Neuronal stem cell (in vitro differentiated cells): ENCODE measurements at regions not wholly inside any gene's neighbourhood (a gene's known extent, or its start where the extent isn't known, plus 50 kb on each side); places are given as distances from the start of the nearest gene placed in this dataset.

ENCODE experiments used
- DNase-seq: peaks from one replicate; pipeline ENCODE4 v3.0.0-alpha.2; 2013; ENCODE audit warnings: low spot score
- H2AFZ ChIP-seq: one replicate; pipeline ENCODE4 v1.6.1; 2013; ENCODE audit warnings: mild to moderate bottlenecking, low read length, inconsistent platforms
- H2AK5ac ChIP-seq: 2 replicates; pipeline ENCODE4 v1.6.1; 2013; ENCODE audit warnings: low read depth, mild to moderate bottlenecking, inconsistent platforms, low read length, moderate library complexity, mixed read lengths
- H2BK120ac ChIP-seq: 2 replicates; pipeline ENCODE4 v1.6.1; 2013; ENCODE audit warnings: low read depth, mild to moderate bottlenecking, inconsistent platforms, low read length, moderate library complexity, mixed read lengths
- H2BK12ac ChIP-seq: one replicate; pipeline ENCODE4 v1.6.1; 2013; ENCODE audit warnings: low read length, inconsistent platforms
- H2BK15ac ChIP-seq: 2 replicates; pipeline ENCODE4 v1.6.1; 2013; ENCODE audit warnings: mild to moderate bottlenecking, low read length, inconsistent platforms, mixed read lengths
- H2BK5ac ChIP-seq: one replicate; pipeline ENCODE4 v1.6.1; 2013; ENCODE audit warnings: inconsistent platforms, mild to moderate bottlenecking, low read length, moderate library complexity
- H3K14ac ChIP-seq: one replicate; pipeline ENCODE4 v1.6.1; 2013; ENCODE audit warnings: low read length, inconsistent platforms
- H3K18ac ChIP-seq: 2 replicates; pipeline ENCODE4 v1.6.1; 2013; ENCODE audit warnings: low read length, inconsistent platforms
- H3K23ac ChIP-seq: 2 replicates; pipeline ENCODE4 v1.6.1; 2013; ENCODE audit warnings: low read depth, mild to moderate bottlenecking, mixed read lengths, low read length, inconsistent platforms; ENCODE audit not compliant: poor library complexity
- H3K27ac ChIP-seq: replicated peaks from 3 replicates; pipeline ENCODE4 v1.5.1; 2013; ENCODE audit warnings: low read length, inconsistent platforms
- H3K27me3 ChIP-seq, 3 experiments: 2 replicates each; pipeline ENCODE4 v1.6.1; 2013; ENCODE audit warnings: low read length in 3 of 3, mild to moderate bottlenecking in 2 of 3, inconsistent platforms in 1 of 3, low read depth in 1 of 3, mixed read lengths in 1 of 3, moderate library complexity in 1 of 3; ENCODE audit not compliant: control insufficient read depth in 3 of 3, insufficient read depth in 3 of 3
- H3K36me3 ChIP-seq, 2 donors: replicated peaks in 1 of 2; 2 replicates each; pipeline ENCODE4 v1.6.1; 2013; ENCODE audit warnings: low read length in 2 of 2; ENCODE audit not compliant: control insufficient read depth in 2 of 2, insufficient read depth in 2 of 2
- H3K4ac ChIP-seq: 2 replicates; pipeline ENCODE4 v1.6.1; 2013; ENCODE audit warnings: inconsistent platforms, mild to moderate bottlenecking, low read length, moderate library complexity
- H3K4me1 ChIP-seq, 2 donors: 1 replicate in 1 of 2; 2 replicates in 1 of 2; pipeline ENCODE4 v1.6.1; 2013; ENCODE audit warnings: low read length in 2 of 2, low read depth in 1 of 2; ENCODE audit not compliant: control insufficient read depth in 2 of 2, insufficient read depth in 1 of 2
- H3K4me2 ChIP-seq: one replicate; pipeline ENCODE4 v1.6.1; 2013; ENCODE audit warnings: mild to moderate bottlenecking, low read length, inconsistent platforms; ENCODE audit not compliant: insufficient read depth, poor library complexity, severe bottlenecking
- H3K4me3 ChIP-seq, 2 donors: 2 replicates each; pipeline ENCODE4 v1.5.1; 2013; ENCODE audit warnings: low read length in 2 of 2, mild to moderate bottlenecking in 2 of 2, inconsistent platforms in 1 of 2, moderate library complexity in 1 of 2
- H3K79me1 ChIP-seq: one replicate; pipeline ENCODE4 v1.6.1; 2013; ENCODE audit warnings: low read depth, mild to moderate bottlenecking, inconsistent platforms, low read length, moderate library complexity
- H3K9ac ChIP-seq: one replicate; pipeline ENCODE4 v1.6.1; 2013; ENCODE audit warnings: mild to moderate bottlenecking, low read depth, low read length, inconsistent platforms; ENCODE audit not compliant: poor library complexity
- H3K9me3 ChIP-seq, 2 donors: replicated peaks in 1 of 2; 2 replicates each; pipeline versions ENCODE3 to v1.6.1; 2013; ENCODE audit warnings: low read length in 2 of 2, mild to moderate bottlenecking in 2 of 2, inconsistent platforms in 1 of 2, low read depth in 1 of 2, mixed read lengths in 1 of 2, moderate library complexity in 1 of 2; ENCODE audit not compliant: control insufficient read depth in 2 of 2, insufficient read depth in 1 of 2
- H4K8ac ChIP-seq: one replicate; pipeline ENCODE4 v1.6.1; 2013; ENCODE audit warnings: low read depth, mild to moderate bottlenecking, inconsistent platforms, low read length, moderate library complexity
- H4K91ac ChIP-seq: one replicate; pipeline ENCODE4 v1.6.1; 2013; ENCODE audit warnings: low read length, low read depth, mild to moderate bottlenecking, inconsistent platforms; ENCODE audit not compliant: poor library complexity
- WGBS, 2 donors: extraction: QIAGEN DNeasy Blood & Tissue Kit; methylation state at CpG; one replicate each; pipeline ENCODE4 v1.1.7; 2013; ENCODE audit warnings: missing lambda C conversion rate in 2 of 2, mixed read lengths in 1 of 2; ENCODE audit not compliant: insufficient read length in 2 of 2, insufficient replicate concordance in 1 of 2; ENCODE audit errors: extremely low coverage in 2 of 2; 5-methylcytosine and 5-hydroxymethylcytosine counted together

DNA sequence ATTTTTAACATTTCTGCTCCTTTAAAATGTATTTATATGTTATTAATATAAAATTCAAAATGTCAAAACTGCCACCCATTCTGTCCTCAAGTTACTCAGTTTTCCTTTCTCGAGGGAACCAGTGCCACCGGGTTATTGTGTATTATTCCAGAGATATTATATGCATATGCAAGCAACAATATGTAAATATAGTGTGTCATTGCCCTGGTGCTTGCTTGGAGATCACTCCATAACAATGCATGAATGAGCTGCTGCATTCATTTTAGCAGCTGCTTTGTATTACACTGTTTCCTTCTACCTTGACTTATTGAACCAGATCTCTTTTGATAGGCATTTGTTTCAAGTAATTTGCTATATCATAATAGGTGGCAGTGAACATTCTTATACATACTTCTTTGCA, 509.1 kb downstream of the MCTP2 start:
- no peaks in the 10 kb centered on the region for H3K9me3 ChIP-seq
- no peak overlapping the region for H2BK5ac ChIP-seq
- no peak overlapping the region for H2BK120ac ChIP-seq
- H3K4me3 ChIP-seq: no peak overlapping the region
- H4K8ac ChIP-seq: no peak overlapping the region
- no peak overlapping the region for H2BK15ac ChIP-seq
- H3K4ac ChIP-seq: no peak overlapping the region
- no CpG with 5 or more reads among the region's 2 CpGs for WGBS, 2 donors
- no peak overlapping the region for H3K14ac ChIP-seq
- no peaks in the 10 kb centered on the region for H3K27me3 ChIP-seq
- no peak overlapping the region for H4K91ac ChIP-seq
- H3K18ac ChIP-seq: no peak overlapping the region
- H2AFZ ChIP-seq: no peak overlapping the region
- H3K27ac ChIP-seq: no peak overlapping the region
- H2BK12ac ChIP-seq: no peak overlapping the region
- H3K9ac ChIP-seq: no peak overlapping the region
- H3K4me1 ChIP-seq: peaks cover 0 to 9% of the 10 kb centered on the region in 2 donors
- no peak overlapping the region for H3K23ac ChIP-seq
- no peak overlapping the region for H2AK5ac ChIP-seq
- no peak overlapping the region for H3K4me2 ChIP-seq
- DNase-seq: no peak
- no peaks in the 10 kb centered on the region for H3K36me3 ChIP-seq
- no peaks in the 10 kb centered on the region for H3K79me1 ChIP-seq

DNA sequence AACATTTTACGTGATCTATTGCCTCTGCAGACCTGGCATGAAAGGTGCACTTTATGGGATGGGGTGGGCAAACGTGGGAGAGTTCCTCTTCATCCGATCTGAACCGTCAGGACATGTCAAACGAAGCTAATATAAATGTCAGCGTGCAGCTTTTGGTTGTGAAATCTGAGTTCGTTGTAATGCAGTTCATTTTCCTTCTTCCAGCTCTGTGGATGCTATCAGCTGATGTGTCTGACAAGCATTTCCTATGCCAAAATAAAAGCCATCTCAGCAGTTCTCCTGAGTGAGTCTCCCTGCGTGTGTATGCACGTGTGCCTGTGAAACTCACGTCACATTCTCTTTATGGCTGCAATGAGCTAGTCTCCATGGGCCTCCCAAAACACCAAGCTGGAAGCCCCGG, 512.3 kb downstream of the MCTP2 start:
- no peak for DNase-seq
- Histone ChIP-seq H3K9ac (no peak overlapping the region), H3K18ac (no peak overlapping the region), H3K4me2 (no peak overlapping the region), H3K9me3 (no peaks in the 10 kb centered on the region), H3K4me1 (peaks cover 14 to 15% of the 10 kb centered on the region in 2 donors), H2AK5ac (no peak overlapping the region), H2BK15ac (no peak overlapping the region), H2BK120ac (no peak overlapping the region), H3K27ac (no peak overlapping the region), H2BK5ac (no peak overlapping the region), H3K79me1 (no peaks in the 10 kb centered on the region), H4K91ac (no peak overlapping the region), H3K4me3 (no peak overlapping the region), H2BK12ac (no peak overlapping the region), H3K23ac (no peak overlapping the region), H3K36me3 (no peaks in the 10 kb centered on the region), H2AFZ (no peak overlapping the region), H3K14ac (no peak overlapping the region), H4K8ac (no peak overlapping the region), H3K4ac (no peak overlapping the region), H3K27me3 (no peaks in the 10 kb centered on the region)
- WGBS, 2 donors: no CpG with 5 or more reads among the region's 11 CpGs

DNA sequence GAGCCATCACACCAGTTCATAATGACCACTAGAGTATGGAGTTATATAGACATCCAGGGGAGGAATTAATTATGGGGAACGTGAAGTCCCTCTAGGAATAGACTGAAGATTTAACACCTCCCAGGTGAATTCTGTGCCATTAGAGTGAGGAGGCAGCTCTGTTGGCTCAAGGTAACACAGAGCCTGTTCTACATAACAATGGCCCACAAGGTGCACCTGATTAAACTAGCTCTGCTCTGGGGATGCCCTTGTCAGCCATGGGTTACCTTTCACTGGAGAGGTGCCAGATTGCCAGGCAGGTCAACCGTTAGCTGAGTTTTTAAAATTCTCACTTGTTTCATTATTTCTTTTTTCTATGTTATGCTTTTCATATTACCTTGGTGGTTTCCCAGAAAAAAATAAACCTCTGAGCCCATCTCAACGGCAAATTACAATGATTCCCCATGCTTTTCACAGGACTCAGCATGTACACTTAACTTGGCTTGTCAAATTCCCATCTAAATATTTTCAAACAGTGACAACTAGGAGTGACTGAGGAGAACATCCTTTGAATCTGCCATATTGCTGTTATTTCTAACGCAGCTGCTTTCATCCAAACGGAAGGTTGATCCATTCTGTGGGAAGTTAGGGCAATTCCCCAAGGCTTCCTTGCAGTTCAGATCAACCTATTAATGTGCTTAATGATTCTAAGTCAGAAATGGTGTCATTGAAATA, 512.9 kb downstream of the MCTP2 start:
- no peak overlapping the region for H2AK5ac ChIP-seq
- no peaks in the 10 kb centered on the region for H3K9me3 ChIP-seq
- H3K4me3 ChIP-seq: no peak overlapping the region
- H3K27ac ChIP-seq: no peak overlapping the region
- H2BK15ac ChIP-seq: no peak overlapping the region
- no peak overlapping the region for H2BK12ac ChIP-seq
- H3K36me3 ChIP-seq: no peaks in the 10 kb centered on the region
- no peak overlapping the region for H4K91ac ChIP-seq
- no peak overlapping the region for H4K8ac ChIP-seq
- H2BK120ac ChIP-seq: no peak overlapping the region
- no peak overlapping the region for H2AFZ ChIP-seq
- H3K4me1 ChIP-seq: peaks cover 14 to 16% of the 10 kb centered on the region in 2 donors
- no peaks in the 10 kb centered on the region for H3K79me1 ChIP-seq
- WGBS, 2 donors: no CpG with 5 or more reads among the region's 5 CpGs
- no peak overlapping the region for H3K9ac ChIP-seq
- no peaks in the 10 kb centered on the region for H3K27me3 ChIP-seq
- no peak overlapping the region for H3K23ac ChIP-seq
- H3K4ac ChIP-seq: no peak overlapping the region
- H3K4me2 ChIP-seq: no peak overlapping the region
- H2BK5ac ChIP-seq: no peak overlapping the region
- no peak overlapping the region for H3K18ac ChIP-seq
- H3K14ac ChIP-seq: no peak overlapping the region
- DNase-seq: no peak

DNA sequence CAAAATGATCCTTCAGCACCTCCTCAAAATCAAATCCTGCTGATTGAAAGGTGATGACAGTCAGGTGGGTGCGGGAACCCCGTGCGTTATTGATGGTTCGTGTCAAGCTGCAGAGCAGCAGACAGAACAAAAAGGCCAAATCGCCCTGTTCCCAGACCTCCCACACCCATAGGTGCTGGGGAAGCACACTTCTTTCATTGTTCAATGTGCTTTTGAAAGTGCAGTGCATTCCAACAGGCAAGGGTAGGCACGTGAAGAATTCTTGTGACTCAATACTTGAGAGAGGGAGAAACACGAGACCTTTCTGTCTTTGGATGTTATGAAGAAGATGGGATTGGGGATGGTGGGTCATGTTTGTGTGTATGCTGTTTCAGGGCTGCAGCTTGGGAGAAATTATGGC, 514.0 kb downstream of the MCTP2 start:
- Histone ChIP-seq H3K9me3 (no peaks in the 10 kb centered on the region), H2AFZ (no peak overlapping the region), H2AK5ac (no peak overlapping the region), H3K23ac (no peak overlapping the region), H4K8ac (no peak overlapping the region), H2BK120ac (no peak overlapping the region), H3K4me2 (no peak overlapping the region), H3K27me3 (no peaks in the 10 kb centered on the region), H3K4me1 (peaks cover 16 to 27% of the 10 kb centered on the region in 2 donors), H2BK15ac (no peak overlapping the region), H3K14ac (no peak overlapping the region), H3K36me3 (no peaks in the 10 kb centered on the region), H3K4me3 (no peak overlapping the region), H3K79me1 (no peaks in the 10 kb centered on the region), H3K18ac (no peak overlapping the region), H3K4ac (no peak overlapping the region), H4K91ac (no peak overlapping the region), H3K27ac (no peak overlapping the region), H2BK12ac (no peak overlapping the region), H2BK5ac (no peak overlapping the region), H3K9ac (no peak overlapping the region)
- WGBS, 2 donors: no CpG with 5 or more reads among the region's 7 CpGs
- no peak for DNase-seq
